ENCODE measurements at regions not wholly inside any gene's neighbourhood (a gene's known extent, or its start where the extent isn't known, plus 50 kb on each side); places are given as distances from the start of the nearest gene placed in this dataset.
"Not testable (repeated sequence)": the region's sequence is repeated elsewhere in the genome, so short reads cannot be mapped to it uniquely, and the experiment has no call there.

GRCh38 chr9:129449066-129449465, 171.8 kb downstream of the C9orf50 start:
- TF ChIP-seq CTCF (IDR thresholded peaks at IDR 0.05) = no peak
- Mint-ChIP-seq H3K27me3 (ENCODE audit: low read depth) (no peaks in the 10 kb centered on the region), H3K4me1 (ENCODE audit: low read depth) (peaks cover 12% of the 10 kb centered on the region), H3K36me3 (ENCODE audit: low read depth) (no peaks in the 10 kb centered on the region), H3K9me3 (ENCODE audit: low read depth) (no peaks in the 10 kb centered on the region), H3K4me3 (ENCODE audit: unreplicated experiment) (no peak overlapping the region), H3K27ac (ENCODE audit: unreplicated experiment) (no peak overlapping the region)
- DNase-seq (ENCODE audit: low spot score) = no peak

GRCh38 chr9:129446828-129447550, 173.9 kb downstream of the C9orf50 start:
- H3K27me3 Mint-ChIP-seq (ENCODE audit: low read depth) = no peaks in the 10 kb centered on the region
- DNase-seq (ENCODE audit: low spot score) = no peak
- TF ChIP-seq CTCF (IDR thresholded peaks at IDR 0.05) = no peak
- no peak overlapping the region for H3K4me3 Mint-ChIP-seq (ENCODE audit: unreplicated experiment)
- no peaks in the 10 kb centered on the region for H3K36me3 Mint-ChIP-seq (ENCODE audit: low read depth)
- H3K4me1 Mint-ChIP-seq (ENCODE audit: low read depth) = peaks cover 13% of the 10 kb centered on the region
- no peak overlapping the region for H3K27ac Mint-ChIP-seq (ENCODE audit: unreplicated experiment)
- no peaks in the 10 kb centered on the region for H3K9me3 Mint-ChIP-seq (ENCODE audit: low read depth)

GRCh38 chr9:129445794-129446306, 175.1 kb downstream of the C9orf50 start:
- H3K36me3 Mint-ChIP-seq (ENCODE audit: low read depth) = no peaks in the 10 kb centered on the region
- H3K27ac Mint-ChIP-seq (ENCODE audit: unreplicated experiment) = no peak overlapping the region
- no peak for DNase-seq (ENCODE audit: low spot score)
- no peaks in the 10 kb centered on the region for H3K9me3 Mint-ChIP-seq (ENCODE audit: low read depth)
- no peaks in the 10 kb centered on the region for H3K27me3 Mint-ChIP-seq (ENCODE audit: low read depth)
- H3K4me1 Mint-ChIP-seq (ENCODE audit: low read depth) = peaks cover 4% of the 10 kb centered on the region
- H3K4me3 Mint-ChIP-seq (ENCODE audit: unreplicated experiment) = no peak overlapping the region
- no peak for TF ChIP-seq CTCF (IDR thresholded peaks at IDR 0.05)

GRCh38 chr9:129443515-129444164, 177.3 kb downstream of the C9orf50 start:
- not testable (repeated sequence) for DNase-seq (ENCODE audit: low spot score); H3K4me3 Mint-ChIP-seq (ENCODE audit: unreplicated experiment); H3K4me1 Mint-ChIP-seq (ENCODE audit: low read depth); H3K9me3 Mint-ChIP-seq (ENCODE audit: low read depth); H3K27ac Mint-ChIP-seq (ENCODE audit: unreplicated experiment); H3K36me3 Mint-ChIP-seq (ENCODE audit: low read depth); H3K27me3 Mint-ChIP-seq (ENCODE audit: low read depth)

GRCh38 chr9:129442803-129443511, 177.9 kb downstream of the C9orf50 start:
- H3K27ac Mint-ChIP-seq (ENCODE audit: unreplicated experiment) = no peak overlapping the region
- H3K9me3 Mint-ChIP-seq (ENCODE audit: low read depth) = no peaks in the 10 kb centered on the region
- no peak overlapping the region for H3K4me3 Mint-ChIP-seq (ENCODE audit: unreplicated experiment)
- DNase-seq (ENCODE audit: low spot score) = no peak
- peaks cover 7% of the 10 kb centered on the region for H3K4me1 Mint-ChIP-seq (ENCODE audit: low read depth)
- no peaks in the 10 kb centered on the region for H3K36me3 Mint-ChIP-seq (ENCODE audit: low read depth)
- peaks cover 2% of the 10 kb centered on the region for H3K27me3 Mint-ChIP-seq (ENCODE audit: low read depth)
- no peak for TF ChIP-seq CTCF (IDR thresholded peaks at IDR 0.05)

Measured in chondrocyte (in vitro differentiated cells).